ENCODE measurements at regions not wholly inside any gene's neighbourhood (a gene's known extent, or its start where the extent isn't known, plus 50 kb on each side); places are given as distances from the start of the nearest gene placed in this dataset.

- no peak for TF ChIP-seq POLR2A (IDR thresholded peaks at IDR 0.05; ENCODE audit: extremely low read depth, insufficient read length)
- TF ChIP-seq, protein P1, sequence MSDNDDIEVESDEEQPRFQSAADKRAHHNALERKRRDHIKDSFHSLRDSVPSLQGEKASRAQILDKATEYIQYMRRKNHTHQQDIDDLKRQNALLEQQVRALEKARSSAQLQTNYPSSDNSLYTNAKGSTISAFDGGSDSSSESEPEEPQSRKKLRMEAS (IDR thresholded peaks at IDR 0.05; ENCODE audit: low read depth, low read length): no peak
- TF ChIP-seq, protein P2, sequence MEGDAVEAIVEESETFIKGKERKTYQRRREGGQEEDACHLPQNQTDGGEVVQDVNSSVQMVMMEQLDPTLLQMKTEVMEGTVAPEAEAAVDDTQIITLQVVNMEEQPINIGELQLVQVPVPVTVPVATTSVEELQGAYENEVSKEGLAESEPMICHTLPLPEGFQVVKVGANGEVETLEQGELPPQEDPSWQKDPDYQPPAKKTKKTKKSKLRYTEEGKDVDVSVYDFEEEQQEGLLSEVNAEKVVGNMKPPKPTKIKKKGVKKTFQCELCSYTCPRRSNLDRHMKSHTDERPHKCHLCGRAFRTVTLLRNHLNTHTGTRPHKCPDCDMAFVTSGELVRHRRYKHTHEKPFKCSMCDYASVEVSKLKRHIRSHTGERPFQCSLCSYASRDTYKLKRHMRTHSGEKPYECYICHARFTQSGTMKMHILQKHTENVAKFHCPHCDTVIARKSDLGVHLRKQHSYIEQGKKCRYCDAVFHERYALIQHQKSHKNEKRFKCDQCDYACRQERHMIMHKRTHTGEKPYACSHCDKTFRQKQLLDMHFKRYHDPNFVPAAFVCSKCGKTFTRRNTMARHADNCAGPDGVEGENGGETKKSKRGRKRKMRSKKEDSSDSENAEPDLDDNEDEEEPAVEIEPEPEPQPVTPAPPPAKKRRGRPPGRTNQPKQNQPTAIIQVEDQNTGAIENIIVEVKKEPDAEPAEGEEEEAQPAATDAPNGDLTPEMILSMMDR (IDR thresholded peaks at IDR 0.05; ENCODE audit: low read depth, low read length): no peak
- no peak for TF ChIP-seq MYC (IDR thresholded peaks at IDR 0.05; ENCODE audit: low read depth, low read length)
- no peak overlapping the region for H3K4me3 ChIP-seq (ENCODE audit: low read depth, low read length)
- no peak for DNase-seq (ENCODE audit: low read depth)
Observed at GRCh38 chr4:55284331-55284730, 61.7 kb upstream of the SRD5A3 start.

DNA sequence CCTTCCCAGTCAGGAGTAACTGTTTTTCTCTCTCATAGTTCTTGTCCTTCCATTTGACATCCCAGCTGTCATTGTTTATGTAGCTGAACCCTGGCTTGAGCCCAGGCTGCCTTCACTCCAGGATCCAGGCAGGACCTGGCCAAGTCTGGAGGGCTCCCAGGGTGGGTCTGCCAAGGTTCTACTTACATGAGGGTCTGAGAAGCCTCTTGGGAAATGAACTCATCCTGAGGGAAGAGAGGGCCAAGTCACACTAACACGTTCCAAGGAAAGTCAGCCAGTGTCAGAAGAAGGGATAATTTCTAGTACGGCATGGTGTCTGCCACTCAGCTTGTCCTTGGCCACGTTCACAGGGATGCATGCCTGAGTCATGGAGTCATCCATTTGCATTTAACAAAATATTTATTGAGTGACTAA, 54.8 kb upstream of the SRD5A3 start:
- no peak overlapping the region for H3K4me3 ChIP-seq (ENCODE audit: low read depth, low read length)
- TF ChIP-seq, protein P1 (IDR thresholded peaks at IDR 0.05; ENCODE audit: low read depth, low read length): no peak
- TF ChIP-seq, protein P2 (IDR thresholded peaks at IDR 0.05; ENCODE audit: low read depth, low read length): no peak
- TF ChIP-seq POLR2A (IDR thresholded peaks at IDR 0.05; ENCODE audit: extremely low read depth, insufficient read length) (no peak), MYC (IDR thresholded peaks at IDR 0.05; ENCODE audit: low read depth, low read length) (no peak)
- no peak for DNase-seq (ENCODE audit: low read depth)

- TF ChIP-seq MYC (IDR thresholded peaks at IDR 0.05; ENCODE audit: low read depth, low read length) (no peak), POLR2A (IDR thresholded peaks at IDR 0.05; ENCODE audit: extremely low read depth, insufficient read length) (no peak)
- TF ChIP-seq, protein P1 (IDR thresholded peaks at IDR 0.05; ENCODE audit: low read depth, low read length): no peak
- TF ChIP-seq, protein P2 (IDR thresholded peaks at IDR 0.05; ENCODE audit: low read depth, low read length): no peak
- H3K4me3 ChIP-seq (ENCODE audit: low read depth, low read length): no peak overlapping the region
- DNase-seq (ENCODE audit: low read depth): no peak
Observed at GRCh38 chr4:55296096-55296495, 49.9 kb upstream of the SRD5A3 start.

Data from NB4 (cell line).